C4-2B (cell line): ENCODE measurements at regions not wholly inside any gene's neighbourhood (a gene's known extent, or its start where the extent isn't known, plus 50 kb on each side); places are given as distances from the start of the nearest gene placed in this dataset.

Experiments
- CTCF ChIP-seq: fragments of 450-650 bp; conservative IDR thresholded peaks from 2 replicates; pipeline ENCODE4 v1.5.1; 2017; ENCODE audit warnings: mild to moderate bottlenecking
- ZFX ChIP-seq: fragments of 450-650 bp; IDR thresholded peaks from 2 replicates; pipeline ENCODE4 v1.6.1; 2017

- TF ChIP-seq ZFX (no peak), CTCF (no peak)
These were observed 175.0 kb upstream of the CYRIA start for GRCh38 chr2:16840496-16841172.
